ENCODE measurements at regions not wholly inside any gene's neighbourhood (a gene's known extent, or its start where the extent isn't known, plus 50 kb on each side); places are given as distances from the start of the nearest gene placed in this dataset.

- no peak for TF ChIP-seq CTCF (IDR thresholded peaks at IDR 0.05)
- TF ChIP-seq POLR2A (IDR thresholded peaks at IDR 0.05) = no peak
These were observed 169.2 kb upstream of the AHR start for GRCh38 chr7:17129218-17129617.

Measured in vagina (tissue), 2 donors.